ENCODE measurements at regions not wholly inside any gene's neighbourhood (a gene's known extent, or its start where the extent isn't known, plus 50 kb on each side); places are given as distances from the start of the nearest gene placed in this dataset.

DNA sequence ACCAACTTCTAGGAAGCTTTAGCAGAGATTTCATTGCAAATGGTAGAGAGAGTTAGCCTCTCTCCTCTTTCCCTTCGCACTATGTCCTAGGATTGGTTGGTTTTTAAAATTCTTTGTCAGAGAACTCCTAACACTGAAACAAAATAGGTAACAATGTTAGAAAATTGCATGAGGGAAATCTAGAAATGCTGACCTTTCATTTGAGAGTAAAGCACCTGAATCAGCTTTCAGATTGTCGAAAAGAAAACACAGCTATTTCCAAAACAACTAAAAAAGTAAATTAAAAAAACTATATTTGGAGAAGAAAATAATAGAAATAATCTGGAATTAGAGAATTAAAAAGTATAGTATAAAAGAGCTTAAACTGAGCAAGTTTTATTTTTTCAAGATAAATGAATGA is 108.1 kb upstream of the GK2 start:
- Histone ChIP-seq H3K4me2 (ENCODE audit: control insufficient read depth, insufficient read depth) (no peak overlapping the region), H3K4me3 (no peak overlapping the region), H3K27ac (ENCODE audit: control insufficient read depth, insufficient read depth) (no peak overlapping the region), H2AFZ (ENCODE audit: control insufficient read depth, low read depth, low read length) (no peak overlapping the region), H3K9me3 (replicated peaks; ENCODE audit: control insufficient read depth, insufficient read depth, low read length) (no peaks in the 10 kb centered on the region), H3K79me2 (ENCODE audit: control insufficient read depth, insufficient read depth, low read length) (no peaks in the 10 kb centered on the region), H3K9ac (ENCODE audit: control insufficient read depth, insufficient read depth, low read length) (no peak overlapping the region), H3K4me1 (ENCODE audit: control insufficient read depth, insufficient read depth, low read length) (no peaks in the 10 kb centered on the region), H4K20me1 (ENCODE audit: control insufficient read depth, insufficient read depth) (no peaks in the 10 kb centered on the region), H3K27me3 (replicated peaks in 1 of 2; ENCODE audit: control insufficient read depth in 2 of 2, insufficient read depth in 2 of 2, low read length in 1 of 2) (no peaks in the 10 kb centered on the region), H3K36me3 (ENCODE audit: control insufficient read depth in 2 of 2, insufficient read depth in 2 of 2, low read length in 1 of 2) (no peaks in the 10 kb centered on the region)
- FAIRE-seq (no peak), DNase-seq (ENCODE audit: low read depth, low spot score) (no peak), ATAC-seq (no peak)
- WGBS (ENCODE audit: insufficient coverage, insufficient replicate concordance, low lambda C conversion rate, missing lambda C conversion rate) = 29% methylated on average over 2 of the region's 2 CpGs
- ChIA-PET RAD21 (ENCODE audit: unreplicated experiment) (no interaction called here), POLR2A (no interaction called here), SMC1A (ENCODE audit: uncharacterized antibody, unreplicated experiment) (interaction anchor here (1.2 kb wide), 1 partner anchor 21 kb away, joined by 3 read pairs; no protein-coding TSS in a partner anchor), CTCF (no interaction called here)
- intact Hi-C loops (cut with micrococcal nuclease; ENCODE audit: unreplicated experiment) (no loop called here), in situ Hi-C loops (cut with MboI) (no loop called here)
- no TSS peak for BruUV-seq (replicated peaks)
- no peak for TF ChIP-seq MEF2B (IDR thresholded peaks at IDR 0.05; ENCODE audit: partially characterized antibody, poor library complexity, severe bottlenecking)
- TF ChIP-seq CREB1 (IDR thresholded peaks at IDR 0.05; ENCODE audit: low read depth) = no peak
- no peak for TF ChIP-seq IRF4 (IDR thresholded peaks at IDR 0.05; ENCODE audit: low read depth, low read length)
- no peak for TF ChIP-seq BMI1 (IDR thresholded peaks at IDR 0.05; ENCODE audit: borderline replicate concordance)
- no peak for TF ChIP-seq POLR2AphosphoS2 (IDR thresholded peaks at IDR 0.05; ENCODE audit: low read depth, low read length)
- no peak for TF ChIP-seq NKRF (conservative IDR thresholded peaks at IDR 0.05)
- no peak for TF ChIP-seq CEBPZ (IDR thresholded peaks at IDR 0.05; ENCODE audit: low read depth, low read length)
- TF ChIP-seq RB1 (IDR thresholded peaks at IDR 0.05; ENCODE audit: borderline replicate concordance) = no peak
- TF ChIP-seq MTA2 (IDR thresholded peaks at IDR 0.05; ENCODE audit: low read depth) = no peak
